T-helper 1 cell treated with Interleukin-12 subunit alpha and Interleukin-12 subunit beta and Interleukin-4 antibody, amounts not matched to agents 30 ng/mL and 1 ng/mL, for 36 hours (primary cell): ENCODE measurements at regions not wholly inside any gene's neighbourhood (a gene's known extent, or its start where the extent isn't known, plus 50 kb on each side); places are given as distances from the start of the nearest gene placed in this dataset.

ENCODE experiments used
- intact Hi-C: fragments of 100-400 bp; cut with micrococcal nuclease; formaldehyde crosslinking; loops from one replicate; pipeline ENCODE4 v1.15.1; 2024

GRCh38 chr17:77701996-77702395 lies 256.5 kb upstream of the TNRC6C start:
- intact Hi-C loops: no loop called here

- intact Hi-C loops: no loop called here
Measured at GRCh38 chr17:77704048-77704815, 254.3 kb upstream of the TNRC6C start.

DNA sequence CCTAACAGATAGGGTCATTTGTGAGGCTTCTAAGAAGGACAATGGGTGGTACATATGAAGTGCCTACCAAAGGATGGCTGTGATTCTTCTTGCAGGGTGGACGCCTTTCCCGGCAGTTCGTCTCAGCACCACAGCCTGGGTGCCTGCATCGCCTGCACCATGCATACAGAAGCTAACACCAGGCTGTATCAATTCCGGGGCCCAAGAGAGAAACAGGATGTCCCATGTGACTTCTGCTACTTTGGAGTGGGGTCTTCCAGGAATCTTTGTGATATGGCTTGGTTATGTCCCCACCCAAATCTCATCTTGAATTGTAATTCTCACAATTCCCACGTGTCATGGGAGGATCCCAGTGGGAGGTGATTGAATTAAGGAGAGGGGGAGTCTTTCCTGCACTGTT lies 251.6 kb upstream of the TNRC6C start:
- intact Hi-C loops: no loop called here

GRCh38 chr17:77707546-77707945 lies 251.0 kb upstream of the TNRC6C start:
- intact Hi-C loops: no loop called here

- intact Hi-C loops: no loop called here
Measured at GRCh38 chr17:77708049-77708448, 250.5 kb upstream of the TNRC6C start.

GRCh38 chr17:77708936-77709335 lies 249.6 kb upstream of the TNRC6C start:
- intact Hi-C loops: no loop called here

DNA sequence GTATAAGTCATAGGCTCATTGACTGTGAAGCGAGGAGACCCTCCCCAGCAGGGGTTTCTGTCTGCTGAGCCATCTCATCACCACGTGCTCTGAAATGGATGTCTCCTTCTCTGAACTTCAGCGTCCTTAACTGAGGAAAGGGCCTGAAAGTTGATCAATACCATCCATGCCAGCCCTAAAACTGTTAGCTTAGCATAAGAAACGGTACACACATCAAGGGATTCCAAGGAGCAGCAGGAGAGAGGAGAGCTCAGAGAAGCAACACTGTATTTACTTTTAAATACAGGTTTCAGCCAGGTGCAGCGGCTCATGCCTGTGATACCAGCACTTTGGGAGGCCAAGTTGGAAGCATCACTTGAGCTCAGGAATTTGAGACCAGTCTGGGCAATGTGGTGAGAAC lies 248.9 kb upstream of the TNRC6C start:
- intact Hi-C loops: no loop called here

DNA sequence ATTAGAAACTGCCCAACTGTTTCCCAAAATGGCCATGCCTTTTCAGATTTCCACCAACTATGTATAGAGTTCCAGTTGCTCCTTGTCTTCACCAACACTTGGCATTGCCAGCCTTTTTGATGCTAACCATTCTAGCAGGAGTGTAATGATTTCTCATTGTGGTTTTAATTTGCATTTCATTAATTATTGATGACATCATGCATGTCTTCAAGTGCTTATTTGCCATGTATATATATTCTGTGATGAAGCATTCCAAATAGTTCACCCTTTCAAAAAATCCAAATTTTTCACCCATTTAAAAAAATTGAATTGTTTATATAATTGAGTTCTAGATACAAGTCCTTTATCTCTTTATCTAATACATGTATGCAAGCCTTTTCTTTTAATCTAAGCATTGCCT lies 245.9 kb upstream of the TNRC6C start:
- intact Hi-C loops: no loop called here

GRCh38 chr17:77716289-77716926 lies 242.1 kb upstream of the TNRC6C start:
- intact Hi-C loops: no loop called here

- intact Hi-C loops: no loop called here
Measured at GRCh38 chr17:77717941-77718668, 240.4 kb upstream of the TNRC6C start.

GRCh38 chr17:77718669-77718961 lies 239.9 kb upstream of the TNRC6C start:
- intact Hi-C loops: no loop called here

DNA sequence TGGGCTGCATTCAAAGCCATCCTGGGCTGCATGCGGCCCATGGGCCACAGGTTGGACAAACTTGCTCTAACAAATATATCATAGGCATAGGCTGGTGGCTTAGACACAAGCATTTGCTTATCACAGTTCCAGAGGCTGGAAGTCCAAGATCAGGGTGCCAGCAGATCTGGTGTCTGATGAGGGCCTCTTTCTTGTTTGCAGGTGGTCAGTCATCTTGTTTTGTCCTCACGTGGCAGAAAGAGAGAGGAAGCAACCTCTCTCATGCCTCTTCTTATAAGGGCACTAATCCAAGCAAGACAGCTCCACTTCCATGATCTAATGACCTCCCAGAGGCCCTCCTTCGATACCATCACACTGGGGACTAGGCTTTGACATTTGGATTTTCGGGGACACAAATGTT lies 238.7 kb upstream of the TNRC6C start:
- intact Hi-C loops: no loop called here

DNA sequence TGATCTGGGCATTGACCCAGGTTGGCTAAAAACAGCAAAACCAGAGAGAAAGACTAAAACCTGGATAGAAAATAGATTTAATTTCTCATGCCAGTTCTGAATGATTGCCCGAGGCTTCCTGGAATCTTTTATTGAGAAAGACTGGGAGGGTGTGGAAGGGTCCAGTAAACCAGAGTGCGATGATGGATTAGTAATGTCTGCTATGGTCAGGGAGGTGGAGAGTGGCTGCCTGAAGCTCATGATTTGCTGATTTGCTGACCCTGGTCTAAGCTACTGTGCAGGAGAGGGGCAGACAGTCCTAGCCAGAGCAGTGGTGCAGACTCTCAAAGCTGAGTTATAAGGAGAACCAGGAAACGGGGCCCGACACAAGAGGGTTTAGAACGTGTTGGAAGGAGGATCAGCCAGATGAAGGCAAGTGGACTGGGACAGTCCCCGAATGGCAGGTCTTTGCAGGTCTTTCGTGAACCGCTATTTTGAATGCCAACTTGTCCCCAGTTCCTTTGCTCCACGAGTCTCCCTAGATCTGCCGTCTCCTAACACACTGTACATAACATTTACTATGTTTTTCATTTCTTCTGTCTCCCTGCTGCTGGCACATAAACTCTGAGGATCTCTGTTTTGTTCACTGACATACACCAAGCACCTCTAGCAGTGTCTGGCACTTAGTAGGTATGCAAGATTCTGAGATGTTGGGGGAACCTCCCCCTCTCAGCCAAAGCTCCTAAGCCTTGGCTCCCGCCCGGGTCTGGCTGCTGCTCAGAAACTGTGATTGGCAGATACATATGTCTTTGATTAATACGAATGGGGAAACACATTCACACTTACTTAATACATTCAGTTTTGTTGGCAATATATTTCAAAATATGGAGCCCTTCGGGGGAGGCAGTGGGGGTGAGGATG lies 237.3 kb upstream of the TNRC6C start:
- intact Hi-C loops: no loop called here

- intact Hi-C loops: no loop called here
Measured at GRCh38 chr17:77721846-77722160, 236.7 kb upstream of the TNRC6C start.

- intact Hi-C loops: no loop called here
Measured at GRCh38 chr17:77722366-77722765, 236.1 kb upstream of the TNRC6C start.

DNA sequence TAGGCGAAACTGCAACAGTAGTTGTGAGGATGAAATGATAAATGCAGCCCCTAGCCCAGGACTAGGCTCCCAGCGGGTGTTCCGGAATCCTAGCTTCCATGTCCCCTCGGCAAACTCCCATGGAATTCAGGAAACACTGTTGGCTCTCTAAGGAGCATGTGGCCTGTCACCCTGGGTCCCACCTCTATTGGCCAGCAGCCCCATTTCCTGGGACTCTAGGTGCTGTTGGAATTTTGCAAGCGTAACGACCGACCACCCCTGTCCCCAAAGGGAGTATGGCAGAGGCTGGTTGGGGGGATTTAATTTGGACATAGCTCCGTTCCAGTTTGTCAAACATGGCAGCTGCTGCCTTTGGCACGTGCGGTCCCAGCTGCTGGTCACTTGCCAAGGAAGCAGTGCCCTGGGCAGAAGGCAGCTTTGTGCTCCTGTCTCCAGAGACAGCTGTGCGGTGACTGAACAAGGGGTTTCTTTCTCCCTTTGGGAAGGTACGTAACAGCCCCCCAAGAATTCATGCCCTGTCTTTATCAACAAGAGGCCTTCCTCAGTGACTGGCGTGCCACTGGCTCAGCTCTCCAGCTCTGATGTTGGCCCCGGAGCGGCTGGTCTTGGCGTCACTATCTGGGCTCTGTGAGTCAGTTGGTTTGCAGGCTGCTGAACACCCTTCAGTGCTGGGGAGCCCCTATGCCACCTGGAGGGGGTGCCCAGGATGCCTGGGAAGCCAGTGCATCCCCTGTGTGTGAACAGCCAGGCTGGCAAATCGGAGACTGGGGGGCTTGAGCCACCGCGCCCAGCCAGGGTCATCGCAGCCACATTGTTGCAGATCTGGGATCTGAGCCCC lies 235.2 kb upstream of the TNRC6C start:
- intact Hi-C loops: loop anchor here (1.0 kb wide), 1 partner anchor 41 kb away; no protein-coding TSS in a partner anchor

GRCh38 chr17:77723909-77724875 lies 234.3 kb upstream of the TNRC6C start:
- intact Hi-C loops: loop anchor here (1.0 kb wide), 1 partner anchor 40 kb away; no protein-coding TSS in a partner anchor

GRCh38 chr17:77724876-77725615 lies 233.5 kb upstream of the TNRC6C start:
- intact Hi-C loops: no loop called here

- intact Hi-C loops: no loop called here
Measured at GRCh38 chr17:77725846-77726245, 232.7 kb upstream of the TNRC6C start.
